C1 segment of cervical spinal cord (tissue), 14 donors: ENCODE measurements at regions not wholly inside any gene's neighbourhood (a gene's known extent, or its start where the extent isn't known, plus 50 kb on each side); places are given as distances from the start of the nearest gene placed in this dataset.

Source experiments
- DNase-seq, 14 donors: peaks; one replicate each; lab custom pipeline; 2025; lab: John Stamatoyannopoulos, UW

GRCh38 chr6:1123386-1124375 lies 188.2 kb upstream of the FOXQ1 start:
- DNase-seq: no peak

- no peak for DNase-seq
Measured at GRCh38 chr6:1122083-1122482, 189.8 kb upstream of the FOXQ1 start.

GRCh38 chr6:1118287-1118647 lies 193.6 kb upstream of the FOXQ1 start:
- no peak for DNase-seq

- DNase-seq: no peak
Measured at GRCh38 chr6:1117530-1118286, 194.2 kb upstream of the FOXQ1 start.

GRCh38 chr6:1116149-1116548 lies 195.7 kb upstream of the FOXQ1 start:
- DNase-seq: no peak

GRCh38 chr6:1113916-1114540 lies 197.9 kb upstream of the FOXQ1 start:
- no peak for DNase-seq

GRCh38 chr6:1111361-1111760 lies 200.5 kb upstream of the FOXQ1 start:
- DNase-seq: no peak

GRCh38 chr6:1110941-1111349 lies 201.0 kb upstream of the FOXQ1 start:
- no peak for DNase-seq

- no peak for DNase-seq
Measured at GRCh38 chr6:1110164-1110563, 201.7 kb upstream of the FOXQ1 start.

- DNase-seq: no peak
Measured at GRCh38 chr6:1109134-1109533, 202.8 kb upstream of the FOXQ1 start.

- DNase-seq: no peak
Measured at GRCh38 chr6:1108198-1108597, 203.7 kb upstream of the FOXQ1 start.

GRCh38 chr6:1107578-1107977 lies 204.3 kb upstream of the FOXQ1 start:
- no peak for DNase-seq

GRCh38 chr6:1105833-1106400 lies 206.0 kb upstream of the FOXQ1 start:
- no peak for DNase-seq

- no peak for DNase-seq
Measured at GRCh38 chr6:1104988-1105670, 206.8 kb upstream of the FOXQ1 start.

- no peak for DNase-seq
Measured at GRCh38 chr6:1103945-1104623, 207.8 kb upstream of the FOXQ1 start.

GRCh38 chr6:1103021-1103420 lies 208.9 kb upstream of the FOXQ1 start:
- no peak for DNase-seq

- no peak for DNase-seq
Measured at GRCh38 chr6:1100269-1100668, 211.6 kb upstream of the FOXQ1 start.

- no peak for DNase-seq
Measured at GRCh38 chr6:1099264-1099663, 212.6 kb upstream of the FOXQ1 start.

- no peak for DNase-seq
Measured at GRCh38 chr6:1096967-1097765, 214.7 kb upstream of the FOXQ1 start.

GRCh38 chr6:1094306-1094705 lies 217.6 kb upstream of the FOXQ1 start:
- no peak for DNase-seq
